PFSK-1 (cell line): ENCODE measurements at regions not wholly inside any gene's neighbourhood (a gene's known extent, or its start where the extent isn't known, plus 50 kb on each side); places are given as distances from the start of the nearest gene placed in this dataset.

Experiments used
- FOXP2 ChIP-seq: optimal IDR thresholded peaks from 2 replicates; pipeline ENCODE3; 2011; ENCODE audit warnings: borderline replicate concordance, control low read depth, inconsistent platforms; ENCODE audit not compliant: insufficient read depth; ENCODE audit errors: extremely low read length, extremely low read depth
- POLR2AphosphoS5 ChIP-seq: IDR thresholded peaks from 2 replicates; pipeline ENCODE4 v1.6.1; 2012; ENCODE audit warnings: low read depth, mild to moderate bottlenecking, control low read depth, low read length, moderate library complexity
- SIN3A ChIP-seq: IDR thresholded peaks from 2 replicates; pipeline ENCODE4 v1.6.1; 2012; ENCODE audit warnings: mild to moderate bottlenecking, low read length, moderate library complexity, borderline replicate concordance; ENCODE audit not compliant: insufficient read depth
- TAF1 ChIP-seq: IDR thresholded peaks from 2 replicates; pipeline ENCODE4 v1.6.1; 2012; ENCODE audit warnings: low read length, control low read depth, borderline replicate concordance; ENCODE audit not compliant: insufficient read depth
- TF ChIP-seq, protein P1 (sequence below), 2 experiments: IDR thresholded peaks; 2 replicates each; pipeline versions ENCODE4 v1.6.1 to v1.8.0; 2011 to 2012; ENCODE audit warnings: low read depth in 2 of 2, low read length in 2 of 2, control low read depth in 1 of 2, inconsistent platforms in 1 of 2, mild to moderate bottlenecking in 1 of 2, moderate library complexity in 1 of 2; ENCODE audit not compliant: insufficient read depth in 1 of 2

DNA sequence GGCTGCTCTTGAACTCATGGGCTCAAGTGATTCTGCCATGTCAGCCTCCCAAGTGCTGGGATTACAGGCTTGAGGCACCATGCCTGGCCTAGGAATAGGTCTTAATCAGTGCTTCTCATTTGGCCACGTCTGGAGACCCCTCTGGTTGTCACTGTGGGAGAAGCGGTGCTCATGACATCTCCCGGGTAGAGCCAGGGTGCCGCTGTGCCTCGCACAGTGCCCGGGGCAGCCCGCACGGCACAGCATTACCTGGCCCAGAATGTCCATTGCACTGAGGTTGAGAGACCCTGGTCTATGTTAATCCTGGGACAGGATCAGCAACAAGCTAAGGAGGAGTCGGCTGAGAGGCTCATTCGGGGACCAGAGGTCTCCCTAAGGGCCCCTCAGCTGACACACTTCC, 160.8 kb downstream of the EFNB2 start:
- TF ChIP-seq POLR2AphosphoS5: no peak

DNA sequence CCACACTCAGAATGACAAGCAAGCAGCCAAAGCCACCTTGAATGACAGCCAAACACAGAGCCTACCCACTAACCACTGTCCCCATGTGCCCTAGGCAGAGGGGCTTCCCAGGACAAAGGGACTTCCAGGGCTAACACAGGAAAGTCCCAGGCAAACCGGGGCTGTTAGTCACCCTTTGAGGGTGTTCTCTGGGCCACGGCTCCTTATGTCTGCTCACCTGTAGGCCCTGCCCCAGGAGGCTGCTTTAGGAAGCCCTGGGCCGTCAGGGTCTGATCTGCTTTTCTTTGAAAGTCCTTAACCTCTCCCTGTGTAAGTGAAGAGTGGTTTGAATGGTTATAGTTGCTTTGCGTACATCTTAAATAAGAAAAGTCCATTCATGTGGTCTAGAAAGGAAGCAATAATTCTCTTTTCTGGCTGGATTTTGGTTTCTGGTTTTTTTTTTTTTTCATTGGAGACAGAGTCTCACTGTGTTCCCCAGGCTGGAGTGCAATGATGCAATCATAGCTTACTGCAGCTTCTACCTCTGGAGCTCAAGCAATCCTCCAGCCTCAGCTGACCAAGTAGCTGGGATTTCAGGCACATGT, 161.4 kb downstream of the EFNB2 start:
- no peak for TF ChIP-seq POLR2AphosphoS5
- TF ChIP-seq, protein P1, sequence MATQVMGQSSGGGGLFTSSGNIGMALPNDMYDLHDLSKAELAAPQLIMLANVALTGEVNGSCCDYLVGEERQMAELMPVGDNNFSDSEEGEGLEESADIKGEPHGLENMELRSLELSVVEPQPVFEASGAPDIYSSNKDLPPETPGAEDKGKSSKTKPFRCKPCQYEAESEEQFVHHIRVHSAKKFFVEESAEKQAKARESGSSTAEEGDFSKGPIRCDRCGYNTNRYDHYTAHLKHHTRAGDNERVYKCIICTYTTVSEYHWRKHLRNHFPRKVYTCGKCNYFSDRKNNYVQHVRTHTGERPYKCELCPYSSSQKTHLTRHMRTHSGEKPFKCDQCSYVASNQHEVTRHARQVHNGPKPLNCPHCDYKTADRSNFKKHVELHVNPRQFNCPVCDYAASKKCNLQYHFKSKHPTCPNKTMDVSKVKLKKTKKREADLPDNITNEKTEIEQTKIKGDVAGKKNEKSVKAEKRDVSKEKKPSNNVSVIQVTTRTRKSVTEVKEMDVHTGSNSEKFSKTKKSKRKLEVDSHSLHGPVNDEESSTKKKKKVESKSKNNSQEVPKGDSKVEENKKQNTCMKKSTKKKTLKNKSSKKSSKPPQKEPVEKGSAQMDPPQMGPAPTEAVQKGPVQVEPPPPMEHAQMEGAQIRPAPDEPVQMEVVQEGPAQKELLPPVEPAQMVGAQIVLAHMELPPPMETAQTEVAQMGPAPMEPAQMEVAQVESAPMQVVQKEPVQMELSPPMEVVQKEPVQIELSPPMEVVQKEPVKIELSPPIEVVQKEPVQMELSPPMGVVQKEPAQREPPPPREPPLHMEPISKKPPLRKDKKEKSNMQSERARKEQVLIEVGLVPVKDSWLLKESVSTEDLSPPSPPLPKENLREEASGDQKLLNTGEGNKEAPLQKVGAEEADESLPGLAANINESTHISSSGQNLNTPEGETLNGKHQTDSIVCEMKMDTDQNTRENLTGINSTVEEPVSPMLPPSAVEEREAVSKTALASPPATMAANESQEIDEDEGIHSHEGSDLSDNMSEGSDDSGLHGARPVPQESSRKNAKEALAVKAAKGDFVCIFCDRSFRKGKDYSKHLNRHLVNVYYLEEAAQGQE (IDR thresholded peaks at IDR 0.05; ENCODE audit: insufficient read depth in 1 of 2, low read depth in 2 of 2, low read length in 2 of 2): no peak
- TF ChIP-seq FOXP2: no peak
- TF ChIP-seq TAF1: no peak
- no peak for TF ChIP-seq SIN3A

- TF ChIP-seq, protein P1 (IDR thresholded peaks at IDR 0.05; ENCODE audit: insufficient read depth in 1 of 2, low read depth in 2 of 2, low read length in 2 of 2): no peak
- TF ChIP-seq POLR2AphosphoS5: no peak
- no peak for TF ChIP-seq FOXP2
- TF ChIP-seq SIN3A: no peak
- no peak for TF ChIP-seq TAF1
These were observed 162.0 kb downstream of the EFNB2 start for GRCh38 chr13:106373304-106373988.

DNA sequence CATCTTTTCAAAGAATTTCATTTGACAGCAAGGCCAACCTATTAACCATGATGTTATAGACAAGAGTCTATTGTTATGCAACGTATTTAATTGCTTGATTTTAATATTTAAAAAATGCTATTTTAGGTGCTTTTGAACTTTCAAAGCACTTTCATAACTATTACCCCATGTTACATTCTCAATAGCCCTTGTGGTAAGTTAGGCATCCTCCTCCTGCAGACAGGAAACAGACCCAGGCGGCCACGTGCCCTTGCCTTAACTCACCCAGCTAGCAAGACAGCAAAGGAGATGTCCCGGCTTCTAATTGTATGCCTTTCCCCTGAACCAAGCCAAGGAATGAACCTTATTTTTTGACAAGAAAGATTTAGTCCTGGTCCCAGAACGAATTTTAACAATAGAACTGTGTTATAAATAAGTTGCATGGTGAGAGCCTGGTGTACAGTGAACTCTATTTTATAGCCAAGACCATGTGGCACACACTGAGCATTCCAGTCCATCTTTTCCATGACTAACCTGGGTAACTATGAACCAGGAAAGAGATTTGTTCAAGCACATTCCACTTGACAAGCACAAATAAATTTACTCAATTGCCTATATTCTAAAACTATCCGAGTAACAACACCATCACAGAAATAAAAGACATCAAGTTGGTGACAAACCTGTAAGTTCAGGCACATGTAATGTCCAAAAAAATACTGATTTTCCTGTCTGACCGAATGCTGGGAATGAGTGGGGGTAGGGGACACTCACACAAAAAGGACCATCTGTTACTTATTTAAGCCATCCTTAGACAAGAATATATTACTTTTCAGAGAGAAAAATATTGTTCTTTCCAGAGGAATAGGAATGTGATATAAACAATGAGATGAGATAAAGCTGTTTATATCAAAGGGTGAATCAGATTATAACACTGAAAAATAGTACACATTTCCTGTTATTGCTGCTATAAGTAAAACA, 163.0 kb downstream of the EFNB2 start:
- no peak for TF ChIP-seq TAF1
- TF ChIP-seq, protein P1 (IDR thresholded peaks at IDR 0.05; ENCODE audit: insufficient read depth in 1 of 2, low read depth in 2 of 2, low read length in 2 of 2): no peak
- no peak for TF ChIP-seq POLR2AphosphoS5
- TF ChIP-seq FOXP2: no peak
- no peak for TF ChIP-seq SIN3A

DNA sequence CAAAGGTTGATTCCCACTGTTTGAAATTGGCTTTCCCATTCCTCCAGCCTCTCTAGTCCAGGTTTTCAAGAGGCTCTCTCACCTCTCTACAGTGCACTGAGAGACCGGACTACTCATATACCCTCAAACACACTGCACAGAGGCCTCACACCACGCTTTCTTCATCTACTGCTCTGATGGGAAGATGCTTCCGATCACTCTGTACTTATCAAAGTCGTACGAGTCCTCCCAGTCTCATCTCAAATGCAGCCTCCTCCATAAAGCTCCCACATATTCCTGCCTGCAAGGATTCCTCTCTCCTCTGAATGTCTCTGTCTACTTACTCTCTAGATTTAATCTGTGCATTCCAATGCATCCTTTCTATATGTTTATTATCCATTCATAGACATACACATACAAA, 164.4 kb downstream of the EFNB2 start:
- TF ChIP-seq FOXP2 (no peak), TAF1 (no peak), POLR2AphosphoS5 (no peak), SIN3A (no peak)
- TF ChIP-seq, protein P1 (IDR thresholded peaks at IDR 0.05; ENCODE audit: insufficient read depth in 1 of 2, low read depth in 2 of 2, low read length in 2 of 2): no peak
